ENCODE measurements at regions not wholly inside any gene's neighbourhood (a gene's known extent, or its start where the extent isn't known, plus 50 kb on each side); places are given as distances from the start of the nearest gene placed in this dataset.

GRCh38 chr5:124644138-124644537 lies 102.3 kb downstream of the ZNF608 start (continued):
- TF ChIP-seq ZNF589 (CRISPR knock-in tag; IDR thresholded peaks at IDR 0.05; ENCODE audit: low read depth), result no peak
- no peak for TF ChIP-seq KDM4B (IDR thresholded peaks at IDR 0.05; ENCODE audit: borderline replicate concordance in 2 of 2, low read depth in 1 of 2)
- no peak for TF ChIP-seq ZNF217 (CRISPR knock-in tag; IDR thresholded peaks at IDR 0.05)
- no peak for TF ChIP-seq HMGXB4 (CRISPR knock-in tag; IDR thresholded peaks at IDR 0.05)
- TF ChIP-seq HMG20A (CRISPR knock-in tag; conservative IDR thresholded peaks at IDR 0.05), result no peak
- 0 out of 2 replicates have a peak, but pooled peaks have one; percentile 44 for TF ChIP-seq SMARCC2 (IDR thresholded peaks at IDR 0.05; ENCODE audit: low read depth)
- no peak for TF ChIP-seq ZBTB49 (CRISPR knock-in tag; IDR thresholded peaks at IDR 0.05; ENCODE audit: borderline replicate concordance)
- no peak for TF ChIP-seq ILK (tag; IDR thresholded peaks at IDR 0.05; ENCODE audit: borderline replicate concordance, low read depth)
- TF ChIP-seq ZNF445 (CRISPR knock-in tag; IDR thresholded peaks at IDR 0.05; ENCODE audit: low read depth), result no peak
- no peak for TF ChIP-seq ZFP30 (CRISPR knock-in tag; IDR thresholded peaks at IDR 0.05; ENCODE audit: borderline replicate concordance)
- TF ChIP-seq MYBL2 (IDR thresholded peaks at IDR 0.05; ENCODE audit: low read depth), result no peak
- no peak for TF ChIP-seq MYBL2 (CRISPR knock-in tag; IDR thresholded peaks at IDR 0.05; ENCODE audit: borderline replicate concordance)
- no peak for TF ChIP-seq ERF (CRISPR knock-in tag; IDR thresholded peaks at IDR 0.05)
- no peak for TF ChIP-seq GATAD2B (IDR thresholded peaks at IDR 0.05; ENCODE audit: borderline replicate concordance)
- TF ChIP-seq CCAR2 (IDR thresholded peaks at IDR 0.05; ENCODE audit: low read depth, low read length), result no peak
- no peak for TF ChIP-seq ZNF23 (CRISPR knock-in tag; IDR thresholded peaks at IDR 0.05)
- no peak for TF ChIP-seq SFPQ (IDR thresholded peaks at IDR 0.05; ENCODE audit: low read depth, low read length)
- no peak for TF ChIP-seq MTF1 (CRISPR knock-in tag; IDR thresholded peaks at IDR 0.05; ENCODE audit: borderline replicate concordance)
- TF ChIP-seq DACH1 (IDR thresholded peaks at IDR 0.05; ENCODE audit: partially characterized antibody), result no peak
- TF ChIP-seq ZNF274 (IDR thresholded peaks at IDR 0.05; ENCODE audit: borderline replicate concordance, low read depth, low read length), result no peak
- no peak for TF ChIP-seq FOXA3 (CRISPR knock-in tag; conservative IDR thresholded peaks at IDR 0.05 in 1 of 2, IDR thresholded peaks at IDR 0.05 in 1 of 2)

Data from K562 (cell line).